ENCODE measurements at regions not wholly inside any gene's neighbourhood (a gene's known extent, or its start where the extent isn't known, plus 50 kb on each side); places are given as distances from the start of the nearest gene placed in this dataset.

DNA sequence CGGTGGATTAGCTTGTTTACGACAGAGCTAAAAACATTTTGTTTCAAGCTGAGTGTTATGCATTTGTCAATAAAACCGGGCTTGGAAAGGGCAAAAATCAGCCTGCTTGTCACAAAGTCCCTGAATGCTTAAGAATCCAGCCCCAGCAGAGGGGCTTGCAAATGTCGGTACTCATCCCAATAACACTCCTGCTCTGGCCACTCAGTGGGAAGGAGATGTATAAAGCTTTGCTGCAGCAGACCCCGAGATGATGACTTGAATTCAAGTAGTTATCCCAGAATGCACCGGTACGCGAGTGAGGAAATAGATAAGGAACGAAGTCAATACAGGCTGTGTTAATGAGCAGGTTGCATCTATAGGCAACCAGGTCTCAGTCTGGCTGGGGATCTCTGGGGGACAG lies 662.3 kb downstream of the CCSER2 start (continued):
- TF ChIP-seq, protein P1, sequence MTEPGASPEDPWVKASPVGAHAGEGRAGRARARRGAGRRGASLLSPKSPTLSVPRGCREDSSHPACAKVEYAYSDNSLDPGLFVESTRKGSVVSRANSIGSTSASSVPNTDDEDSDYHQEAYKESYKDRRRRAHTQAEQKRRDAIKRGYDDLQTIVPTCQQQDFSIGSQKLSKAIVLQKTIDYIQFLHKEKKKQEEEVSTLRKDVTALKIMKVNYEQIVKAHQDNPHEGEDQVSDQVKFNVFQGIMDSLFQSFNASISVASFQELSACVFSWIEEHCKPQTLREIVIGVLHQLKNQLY (CRISPR knock-in tag; IDR thresholded peaks at IDR 0.05), result no peak
- TF ChIP-seq ZNF317 (CRISPR knock-in tag; IDR thresholded peaks at IDR 0.05; ENCODE audit: borderline replicate concordance, low read depth), result no peak
- TF ChIP-seq ELF4 (CRISPR knock-in tag; IDR thresholded peaks at IDR 0.05; ENCODE audit: low read depth), result no peak
- TF ChIP-seq, protein P2, sequence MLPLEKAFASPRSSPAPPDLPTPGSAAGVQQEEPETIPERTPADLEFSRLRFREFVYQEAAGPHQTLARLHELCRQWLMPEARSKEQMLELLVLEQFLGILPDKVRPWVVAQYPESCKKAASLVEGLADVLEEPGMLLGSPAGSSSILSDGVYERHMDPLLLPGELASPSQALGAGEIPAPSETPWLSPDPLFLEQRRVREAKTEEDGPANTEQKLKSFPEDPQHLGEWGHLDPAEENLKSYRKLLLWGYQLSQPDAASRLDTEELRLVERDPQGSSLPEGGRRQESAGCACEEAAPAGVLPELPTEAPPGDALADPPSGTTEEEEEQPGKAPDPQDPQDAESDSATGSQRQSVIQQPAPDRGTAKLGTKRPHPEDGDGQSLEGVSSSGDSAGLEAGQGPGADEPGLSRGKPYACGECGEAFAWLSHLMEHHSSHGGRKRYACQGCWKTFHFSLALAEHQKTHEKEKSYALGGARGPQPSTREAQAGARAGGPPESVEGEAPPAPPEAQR (CRISPR knock-in tag; IDR thresholded peaks at IDR 0.05), result no peak
- TF ChIP-seq NFYB (CRISPR knock-in tag; conservative IDR thresholded peaks at IDR 0.05; ENCODE audit: low read depth), result no peak

DNA sequence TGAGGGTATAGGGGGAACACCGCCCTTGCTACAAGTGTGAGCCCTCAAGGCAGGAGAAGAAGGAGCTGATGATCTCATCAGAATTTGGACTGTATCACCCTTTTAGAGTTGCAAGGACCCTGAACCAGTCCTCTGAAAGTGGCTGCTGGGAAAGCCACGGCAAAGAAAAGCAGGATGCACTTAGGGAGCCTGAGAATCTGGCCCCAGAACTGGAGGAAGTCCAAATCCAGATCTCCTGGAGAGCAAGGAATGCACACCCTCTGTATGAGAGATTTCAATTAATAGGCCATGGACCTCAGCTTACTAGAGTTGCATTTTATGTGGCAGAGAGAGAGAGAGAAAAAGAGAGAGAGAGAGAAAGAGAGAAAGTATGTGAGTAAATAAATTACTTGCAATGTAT lies 662.9 kb downstream of the CCSER2 start:
- H3K9me3 Mint-ChIP-seq, result peaks cover 15% of the 10 kb centered on the region
- no peak for DNase-seq (ENCODE audit: low spot score)
- no peak; the same call in 1 of the 2 replicates for ATAC-seq
- H3K27me3 Mint-ChIP-seq (ENCODE audit: low read depth), result no peaks in the 10 kb centered on the region
- no peaks in the 10 kb centered on the region for H3K36me3 Mint-ChIP-seq
- H3K4me3 Mint-ChIP-seq, result no peak overlapping the region
- H3K27ac Mint-ChIP-seq, result no peak overlapping the region
- TF ChIP-seq E2F1 (CRISPR knock-in tag; IDR thresholded peaks at IDR 0.05), result no peak
- TF ChIP-seq ELF4 (CRISPR knock-in tag; IDR thresholded peaks at IDR 0.05; ENCODE audit: low read depth), result no peak
- no peak for TF ChIP-seq ZNF396 (CRISPR knock-in tag; IDR thresholded peaks at IDR 0.05; ENCODE audit: borderline replicate concordance)
- no peak for TF ChIP-seq TEAD4 (CRISPR knock-in tag; IDR thresholded peaks at IDR 0.05)
- no peak for TF ChIP-seq ZNF416 (CRISPR knock-in tag; IDR thresholded peaks at IDR 0.05)
- no peaks in the 10 kb centered on the region; the same call in 1 of the 2 replicates for H3K4me1 Mint-ChIP-seq
- ChIA-PET POLR2A (no interaction called here), CTCF (no interaction called here)

GRCh38 chr10:84993251-84994035 lies 665.1 kb downstream of the CCSER2 start:
- Mint-ChIP-seq H3K4me3 (no peak overlapping the region), H3K4me1 (no peaks in the 10 kb centered on the region; the same call in 1 of the 2 replicates), H3K36me3 (no peaks in the 10 kb centered on the region), H3K9me3 (peaks cover 15% of the 10 kb centered on the region), H3K27me3 (ENCODE audit: low read depth) (no peaks in the 10 kb centered on the region), H3K27ac (no peak overlapping the region)
- CTCF ChIA-PET, result no interaction called here
- POLR2A ChIA-PET, result interaction anchor here (0.6 kb wide), 1 partner anchor 364 kb away, joined by 7 read pairs; no protein-coding TSS in a partner anchor
- no peak for ATAC-seq
- TF ChIP-seq MYBL2 (CRISPR knock-in tag; IDR thresholded peaks at IDR 0.05) (no peak), ZNF219 (CRISPR knock-in tag; IDR thresholded peaks at IDR 0.05; ENCODE audit: borderline replicate concordance) (no peak), OVOL2 (CRISPR knock-in tag; IDR thresholded peaks at IDR 0.05; ENCODE audit: borderline replicate concordance) (no peak)
- no peak for DNase-seq (ENCODE audit: low spot score)

- no peaks in the 10 kb centered on the region for H3K36me3 Mint-ChIP-seq
- H3K4me3 Mint-ChIP-seq, result no peak overlapping the region
- ATAC-seq (no peak), DNase-seq (ENCODE audit: low spot score) (no peak)
- ChIA-PET CTCF (no interaction called here), POLR2A (no interaction called here)
- H3K4me1 Mint-ChIP-seq, result peaks cover 2% of the 10 kb centered on the region; the same call in 1 of the 2 replicates
- no peak overlapping the region for H3K27ac Mint-ChIP-seq
- H3K9me3 Mint-ChIP-seq, result peaks cover 15% of the 10 kb centered on the region
- no peaks in the 10 kb centered on the region for H3K27me3 Mint-ChIP-seq (ENCODE audit: low read depth)
- TF ChIP-seq ZNF121 (CRISPR knock-in tag; IDR thresholded peaks at IDR 0.05) (no peak), KAT7 (CRISPR knock-in tag; IDR thresholded peaks at IDR 0.05; ENCODE audit: borderline replicate concordance) (no peak), ZNF416 (CRISPR knock-in tag; IDR thresholded peaks at IDR 0.05) (no peak), ZNF317 (CRISPR knock-in tag; IDR thresholded peaks at IDR 0.05; ENCODE audit: borderline replicate concordance, low read depth) (no peak), MXD4 (CRISPR knock-in tag; IDR thresholded peaks at IDR 0.05; ENCODE audit: borderline replicate concordance) (no peak), ATF1 (CRISPR knock-in tag; IDR thresholded peaks at IDR 0.05) (no peak), TEAD4 (CRISPR knock-in tag; IDR thresholded peaks at IDR 0.05) (no peak), GTF2I (CRISPR knock-in tag; conservative IDR thresholded peaks at IDR 0.05) (no peak), TP53 (CRISPR knock-in tag; IDR thresholded peaks at IDR 0.05) (no peak), ZBTB43 (CRISPR knock-in tag; IDR thresholded peaks at IDR 0.05) (no peak)
- TF ChIP-seq, protein P3, sequence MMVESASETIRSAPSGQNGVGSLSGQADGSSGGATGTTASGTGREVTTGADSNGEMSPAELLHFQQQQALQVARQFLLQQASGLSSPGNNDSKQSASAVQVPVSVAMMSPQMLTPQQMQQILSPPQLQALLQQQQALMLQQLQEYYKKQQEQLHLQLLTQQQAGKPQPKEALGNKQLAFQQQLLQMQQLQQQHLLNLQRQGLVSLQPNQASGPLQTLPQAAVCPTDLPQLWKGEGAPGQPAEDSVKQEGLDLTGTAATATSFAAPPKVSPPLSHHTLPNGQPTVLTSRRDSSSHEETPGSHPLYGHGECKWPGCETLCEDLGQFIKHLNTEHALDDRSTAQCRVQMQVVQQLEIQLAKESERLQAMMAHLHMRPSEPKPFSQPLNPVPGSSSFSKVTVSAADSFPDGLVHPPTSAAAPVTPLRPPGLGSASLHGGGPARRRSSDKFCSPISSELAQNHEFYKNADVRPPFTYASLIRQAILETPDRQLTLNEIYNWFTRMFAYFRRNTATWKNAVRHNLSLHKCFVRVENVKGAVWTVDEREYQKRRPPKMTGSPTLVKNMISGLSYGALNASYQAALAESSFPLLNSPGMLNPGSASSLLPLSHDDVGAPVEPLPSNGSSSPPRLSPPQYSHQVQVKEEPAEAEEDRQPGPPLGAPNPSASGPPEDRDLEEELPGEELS (CRISPR knock-in tag; IDR thresholded peaks at IDR 0.05), result no peak
- TF ChIP-seq, protein P4, sequence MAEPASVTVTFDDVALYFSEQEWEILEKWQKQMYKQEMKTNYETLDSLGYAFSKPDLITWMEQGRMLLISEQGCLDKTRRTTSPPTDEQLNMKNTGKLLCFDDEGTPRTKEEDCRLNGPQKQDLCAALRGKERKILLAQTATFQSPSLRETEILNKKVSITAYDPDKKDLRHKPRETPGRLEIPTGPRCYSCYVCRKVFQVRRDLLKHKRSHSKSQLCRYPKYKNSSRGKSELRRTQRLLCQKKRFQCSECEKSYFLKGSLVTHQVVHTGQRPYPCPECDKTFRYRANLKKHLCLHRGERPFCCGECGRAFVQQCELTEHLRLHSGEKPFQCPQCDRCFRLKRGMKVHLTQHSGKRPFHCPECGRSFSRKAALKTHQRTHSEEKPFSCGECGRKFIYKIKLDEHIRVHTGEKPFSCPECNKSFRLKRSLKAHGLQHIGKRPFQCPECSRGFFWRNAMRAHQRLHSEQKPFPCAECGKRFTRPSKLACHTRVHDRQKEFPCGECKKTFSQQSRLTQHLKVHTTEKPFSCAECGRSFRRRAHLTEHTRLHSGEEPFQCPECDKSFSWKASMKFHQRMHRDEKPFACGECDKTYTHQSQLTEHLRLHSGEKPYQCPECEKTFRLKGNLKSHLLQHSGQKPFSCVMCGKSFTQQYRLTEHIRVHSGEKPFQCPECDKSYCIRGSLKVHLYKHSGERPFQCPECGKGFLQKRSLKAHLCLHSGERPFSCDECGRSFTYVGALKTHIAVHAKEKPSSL (CRISPR knock-in tag; conservative IDR thresholded peaks at IDR 0.05), result no peak
Measured at GRCh38 chr10:84994722-84995121, 666.3 kb downstream of the CCSER2 start.

Measured in WTC11 (cell line).